Erythroblast (primary cell): ENCODE measurements at regions not wholly inside any gene's neighbourhood (a gene's known extent, or its start where the extent isn't known, plus 50 kb on each side); places are given as distances from the start of the nearest gene placed in this dataset.

Source experiments
- GATA1 ChIP-seq: IDR thresholded peaks from 2 replicates; pipeline ENCODE4 v1.6.1; 2011; ENCODE audit warnings: low read depth, mild to moderate bottlenecking, control low read depth, low read length, moderate library complexity
- POLR2A ChIP-seq: IDR thresholded peaks from 2 replicates; pipeline ENCODE4 v1.6.1; 2011; ENCODE audit warnings: mild to moderate bottlenecking, low read length

GRCh38 chr12:97046901-97047300 lies 139.8 kb downstream of the NEDD1 start:
- no peak for TF ChIP-seq POLR2A
- no peak for TF ChIP-seq GATA1
